Keratinocyte (primary cell): ENCODE measurements at regions not wholly inside any gene's neighbourhood (a gene's known extent, or its start where the extent isn't known, plus 50 kb on each side); places are given as distances from the start of the nearest gene placed in this dataset.

Experiments
- CTCF ChIP-seq, 3 experiments: IDR thresholded peaks in 1 of 3; conservative IDR thresholded peaks in 1 of 3; optimal IDR thresholded peaks in 1 of 3; 2 replicates in 2 of 3; 3 replicates in 1 of 3; pipeline versions ENCODE3 to v1.5.1; 2011; ENCODE audit warnings: low read length in 3 of 3, mild to moderate bottlenecking in 3 of 3, moderate library complexity in 2 of 3, control low read depth in 1 of 3, inconsistent platforms in 1 of 3; ENCODE audit not compliant: insufficient read depth in 2 of 3; ENCODE audit errors: extremely low read depth in 1 of 3
- EZH2 ChIP-seq: IDR thresholded peaks from one replicate; pipeline ENCODE4 v1.6.1; 2012; ENCODE audit warnings: inconsistent platforms, mild to moderate bottlenecking, low read length, moderate library complexity

- no peak for TF ChIP-seq CTCF (optimal IDR thresholded peaks at IDR 0.05 in 1 of 3, IDR thresholded peaks at IDR 0.05 in 1 of 3, conservative IDR thresholded peaks at IDR 0.05 in 1 of 3; ENCODE audit: extremely low read depth in 1 of 3, insufficient read depth in 2 of 3, low read length in 3 of 3)
- no peak for TF ChIP-seq EZH2
These were observed 100.8 kb upstream of the CITED2 start for GRCh38 chr6:139475241-139475640.
